ENCODE measurements at regions not wholly inside any gene's neighbourhood (a gene's known extent, or its start where the extent isn't known, plus 50 kb on each side); places are given as distances from the start of the nearest gene placed in this dataset. TPM values are rescaled to one million over a fixed set of nuclear protein-coding genes. Genes with fewer than 3 reads are reported as not detected.

DNA sequence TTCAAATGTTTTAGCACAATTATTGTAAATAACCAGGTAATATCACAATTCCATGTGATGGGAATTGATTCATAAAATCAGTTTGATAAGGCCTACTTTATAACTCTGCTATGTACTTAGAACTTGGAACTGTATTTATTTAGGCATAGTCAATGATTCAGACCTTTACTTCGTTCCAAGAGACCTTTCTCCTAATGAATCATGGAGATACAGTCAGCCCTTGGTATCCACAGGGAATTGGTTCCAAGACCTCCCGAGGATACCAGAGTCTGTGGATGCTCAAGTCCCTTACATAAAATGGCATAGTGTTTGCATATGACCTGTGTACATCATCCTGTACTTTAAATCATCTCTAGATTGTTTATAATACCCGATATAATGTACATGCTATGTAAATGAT lies 60.8 kb upstream of the UMPS start:
- no peaks in the 10 kb centered on the region for H3K27me3 ChIP-seq
- 82 to 90% methylated on average over 3 of the region's 3 CpGs for WGBS, 2 donors
- TF ChIP-seq POLR2A (IDR thresholded peaks at IDR 0.05) = no peak
- TF ChIP-seq, protein P1, sequence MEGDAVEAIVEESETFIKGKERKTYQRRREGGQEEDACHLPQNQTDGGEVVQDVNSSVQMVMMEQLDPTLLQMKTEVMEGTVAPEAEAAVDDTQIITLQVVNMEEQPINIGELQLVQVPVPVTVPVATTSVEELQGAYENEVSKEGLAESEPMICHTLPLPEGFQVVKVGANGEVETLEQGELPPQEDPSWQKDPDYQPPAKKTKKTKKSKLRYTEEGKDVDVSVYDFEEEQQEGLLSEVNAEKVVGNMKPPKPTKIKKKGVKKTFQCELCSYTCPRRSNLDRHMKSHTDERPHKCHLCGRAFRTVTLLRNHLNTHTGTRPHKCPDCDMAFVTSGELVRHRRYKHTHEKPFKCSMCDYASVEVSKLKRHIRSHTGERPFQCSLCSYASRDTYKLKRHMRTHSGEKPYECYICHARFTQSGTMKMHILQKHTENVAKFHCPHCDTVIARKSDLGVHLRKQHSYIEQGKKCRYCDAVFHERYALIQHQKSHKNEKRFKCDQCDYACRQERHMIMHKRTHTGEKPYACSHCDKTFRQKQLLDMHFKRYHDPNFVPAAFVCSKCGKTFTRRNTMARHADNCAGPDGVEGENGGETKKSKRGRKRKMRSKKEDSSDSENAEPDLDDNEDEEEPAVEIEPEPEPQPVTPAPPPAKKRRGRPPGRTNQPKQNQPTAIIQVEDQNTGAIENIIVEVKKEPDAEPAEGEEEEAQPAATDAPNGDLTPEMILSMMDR (IDR thresholded peaks at IDR 0.05) = no peak
- peaks cover 0 to 8% of the 10 kb centered on the region in 2 donors for H3K36me3 ChIP-seq
- no peak overlapping the region for H3K4me3 ChIP-seq (replicated peaks in 1 of 3)
- no peaks in the 10 kb centered on the region for H3K4me1 ChIP-seq
- intact Hi-C loops (cut with DNase I) = no loop called here
- no peak for DNase-seq
- H3K27ac ChIP-seq = no peak overlapping the region
- no peaks in the 10 kb centered on the region for H3K9me3 ChIP-seq

DNA sequence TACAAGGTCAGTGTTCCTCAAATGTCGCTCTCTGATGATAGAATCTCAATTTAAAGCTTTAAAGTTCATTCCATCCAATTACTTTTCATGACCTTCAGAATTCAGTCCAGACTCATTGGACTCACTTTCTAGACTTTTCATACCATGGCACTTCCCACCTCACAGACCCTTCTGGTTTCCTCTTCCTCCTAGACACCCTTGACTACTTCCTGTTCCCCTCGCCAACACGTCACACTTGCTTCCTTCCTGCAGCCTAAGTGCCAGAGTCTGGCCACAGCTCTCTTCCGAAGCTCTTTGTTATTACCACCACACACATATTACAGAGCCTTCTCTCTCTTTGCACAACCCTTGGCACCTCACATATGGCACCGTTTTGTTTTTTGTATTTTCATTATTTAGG lies 59.1 kb upstream of the UMPS start:
- 83% methylated on average over 5 of the region's 5 CpGs for WGBS, 2 donors
- peaks cover 0 to 11% of the 10 kb centered on the region in 2 donors for H3K36me3 ChIP-seq
- intact Hi-C loops (cut with DNase I) = no loop called here

DNA sequence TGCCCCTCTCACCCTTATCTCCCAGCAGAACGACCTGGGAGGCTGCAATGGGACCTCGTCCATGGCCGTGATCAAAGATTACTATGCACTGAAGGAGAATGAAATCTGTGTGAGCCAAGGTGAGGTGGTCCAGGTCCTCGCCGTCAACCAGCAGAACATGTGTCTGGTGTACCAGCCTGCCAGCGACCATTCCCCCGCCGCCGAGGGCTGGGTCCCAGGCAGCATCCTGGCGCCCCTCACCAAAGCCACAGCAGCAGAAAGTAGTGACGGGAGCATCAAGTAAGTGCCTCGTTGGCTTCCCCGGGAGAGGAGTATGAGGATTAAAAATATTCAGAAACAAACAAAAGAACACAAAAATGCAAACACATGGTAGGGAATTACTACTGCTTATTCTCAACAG lies 55.9 kb upstream of the UMPS start:
- Histone ChIP-seq H3K27me3 (no peaks in the 10 kb centered on the region), H3K36me3 (peaks cover 0 to 13% of the 10 kb centered on the region in 2 donors), H3K4me3 (replicated peaks in 1 of 3) (no peak overlapping the region), H3K9me3 (no peaks in the 10 kb centered on the region), H3K4me1 (no peaks in the 10 kb centered on the region), H3K27ac (no peak overlapping the region)
- WGBS, 2 donors = 88 to 90% methylated on average over 13 of the region's 13 CpGs
- DNase-seq = no peak
- TF ChIP-seq, protein P1 (IDR thresholded peaks at IDR 0.05) = no peak
- no peak for TF ChIP-seq POLR2A (IDR thresholded peaks at IDR 0.05)
- intact Hi-C loops (cut with DNase I) = no loop called here

More for the DNA sequence above, 59.1 kb upstream of the UMPS start:
- TF ChIP-seq POLR2A (IDR thresholded peaks at IDR 0.05) = no peak
- TF ChIP-seq, protein P1 (IDR thresholded peaks at IDR 0.05) = no peak
- no peak overlapping the region for H3K27ac ChIP-seq
- H3K9me3 ChIP-seq = no peaks in the 10 kb centered on the region
- no peaks in the 10 kb centered on the region for H3K4me1 ChIP-seq
- H3K4me3 ChIP-seq (replicated peaks in 1 of 3) = no peak overlapping the region
- DNase-seq = no peak
- H3K27me3 ChIP-seq = no peaks in the 10 kb centered on the region

DNA sequence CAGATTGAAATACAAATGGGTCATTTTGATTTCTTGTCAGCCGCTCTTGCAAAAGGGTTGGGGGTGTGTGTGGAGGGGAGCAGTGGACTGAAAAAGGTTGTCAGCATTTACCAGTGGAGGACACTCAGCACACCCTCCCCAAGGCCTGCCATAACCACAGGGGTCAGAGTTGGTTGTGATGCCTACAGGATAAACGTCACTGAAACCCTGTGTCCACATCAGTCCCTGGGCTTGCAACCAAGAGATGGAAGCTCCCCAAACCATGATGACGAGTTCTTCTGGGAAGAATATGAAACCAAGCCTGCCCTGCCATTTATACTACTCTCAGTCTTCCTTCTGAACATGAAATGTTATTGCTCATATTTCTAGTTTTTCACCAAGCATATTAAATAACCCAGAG lies 54.0 kb upstream of the UMPS start:
- Histone ChIP-seq H3K36me3 (peaks cover 0 to 13% of the 10 kb centered on the region in 2 donors), H3K9me3 (no peaks in the 10 kb centered on the region), H3K4me3 (replicated peaks in 1 of 3) (no peak overlapping the region), H3K27ac (no peak overlapping the region), H3K4me1 (no peaks in the 10 kb centered on the region), H3K27me3 (no peaks in the 10 kb centered on the region)
- no peak for TF ChIP-seq POLR2A (IDR thresholded peaks at IDR 0.05)
- TF ChIP-seq, protein P1 (IDR thresholded peaks at IDR 0.05) = no peak
- WGBS, 2 donors = 81 to 82% methylated on average over 3 of the region's 3 CpGs
- no peak for DNase-seq
- intact Hi-C loops (cut with DNase I) = no loop called here

DNA sequence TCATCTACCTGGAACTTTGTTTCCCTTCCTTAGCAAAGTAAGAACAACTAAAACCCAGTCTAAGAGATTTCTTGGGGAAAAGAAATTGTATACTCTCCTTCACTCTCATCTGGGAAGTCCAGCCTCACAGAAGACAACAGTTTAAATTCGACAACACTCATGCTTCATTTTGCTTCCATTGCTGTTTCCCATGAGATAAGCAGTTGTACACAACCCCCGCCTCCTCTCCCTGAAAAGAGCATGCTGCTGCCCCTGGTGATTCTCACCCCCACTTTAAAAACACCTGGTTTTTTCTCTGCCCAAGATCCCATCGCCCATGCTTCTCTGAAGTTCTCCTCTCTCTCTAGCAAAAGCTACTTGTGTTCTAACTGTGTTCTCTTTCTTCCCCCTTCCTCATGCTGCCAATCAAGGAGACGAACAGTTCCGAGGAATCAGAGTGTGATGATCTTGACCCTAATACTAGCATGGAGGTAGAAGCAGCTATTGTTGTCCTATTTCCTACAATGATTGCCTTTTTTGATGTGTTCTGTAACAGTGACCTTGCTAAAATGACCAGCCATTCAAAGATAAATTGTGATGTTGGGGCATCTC lies 51.1 kb upstream of the UMPS start:
- no peak overlapping the region for H3K4me3 ChIP-seq (replicated peaks in 1 of 3)
- no peak for DNase-seq
- H3K27ac ChIP-seq = no peak overlapping the region
- intact Hi-C loops (cut with DNase I) = no loop called here
- H3K9me3 ChIP-seq = no peaks in the 10 kb centered on the region
- H3K4me1 ChIP-seq = no peaks in the 10 kb centered on the region
- TF ChIP-seq, protein P1 (IDR thresholded peaks at IDR 0.05) = no peak
- no peak for TF ChIP-seq POLR2A (IDR thresholded peaks at IDR 0.05)
- H3K27me3 ChIP-seq = no peaks in the 10 kb centered on the region
- H3K36me3 ChIP-seq = peaks cover 0 to 9% of the 10 kb centered on the region in 2 donors
- WGBS, 2 donors = 87 to 88% methylated on average over 5 of the region's 5 CpGs

Small RNA genes lying in the stretch of these regions (microRNA-seq; reads per million reads assigned to microRNA genes)
- gene MIR5002 (not detected), gene MIR6083 (not detected)

Small RNA genes lying in the stretch of these regions (small RNA-seq; reads per million reads assigned to genes)
- gene MIR5002 = not detected
- gene MIR6083 = not detected
- gene RNU6-143P = not detected

Measured in thyroid gland (tissue), 4 donors.